GM21381 (cell line): ENCODE measurements at regions not wholly inside any gene's neighbourhood (a gene's known extent, or its start where the extent isn't known, plus 50 kb on each side); places are given as distances from the start of the nearest gene placed in this dataset.

Experiments used
- ATAC-seq: cut with Tn5 transposase; IDR thresholded peaks from one replicate; pipeline ENCODE4 v1.9.1; 2021; ENCODE audit warnings: mild to moderate bottlenecking, moderate library complexity; ENCODE audit not compliant: unreplicated experiment

- peak; percentile 64 for ATAC-seq
These were observed 57.4 kb upstream of the TMPRSS15 start for GRCh38 chr21:18460979-18461378.

DNA sequence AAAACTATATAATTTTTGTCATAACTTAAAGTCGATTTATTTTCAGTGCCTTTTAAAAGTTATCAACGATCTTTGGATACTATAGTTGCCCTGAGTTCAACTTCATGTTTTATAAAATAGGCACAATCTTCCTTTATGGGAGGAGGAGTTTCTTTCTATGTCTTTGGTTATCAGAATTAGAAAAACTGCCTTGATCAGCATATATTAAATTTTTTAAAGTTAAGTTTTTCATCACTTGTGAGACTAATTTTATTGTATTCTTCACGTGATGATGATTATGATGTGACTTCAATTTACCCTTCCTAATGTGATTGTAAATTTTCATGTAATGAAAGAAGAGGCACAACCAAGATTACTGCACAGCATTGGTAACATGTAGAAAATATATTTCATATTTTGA is 58.2 kb upstream of the TMPRSS15 start:
- ATAC-seq = no peak

GRCh38 chr21:18467715-18468114 is 64.1 kb upstream of the TMPRSS15 start:
- ATAC-seq = peak; percentile 61

- peak; percentile 58 for ATAC-seq
These were observed 65.2 kb upstream of the TMPRSS15 start for GRCh38 chr21:18468790-18469189.

GRCh38 chr21:18476639-18477038 is 73.1 kb upstream of the TMPRSS15 start:
- no peak for ATAC-seq

DNA sequence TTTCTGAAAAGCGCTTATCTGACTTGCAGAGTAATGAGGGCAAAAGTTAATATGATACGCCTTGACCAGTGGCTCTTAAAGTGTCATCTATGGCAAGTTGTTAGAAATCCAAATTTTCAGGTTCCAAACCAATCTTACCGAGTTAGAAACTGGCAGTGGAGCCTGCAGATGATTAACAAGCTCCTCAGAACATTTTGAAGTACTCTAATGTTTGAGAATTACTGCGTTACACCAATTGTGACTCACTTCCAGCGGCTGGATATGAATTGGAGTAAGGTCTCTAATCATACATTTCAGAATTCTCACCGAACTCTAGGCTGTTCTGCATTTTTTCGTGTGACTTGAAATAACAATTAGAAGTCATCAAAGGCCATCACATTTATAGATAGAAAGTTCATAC is 73.5 kb upstream of the TMPRSS15 start:
- no peak for ATAC-seq

GRCh38 chr21:18478513-18478912 is 74.9 kb upstream of the TMPRSS15 start:
- no peak for ATAC-seq

DNA sequence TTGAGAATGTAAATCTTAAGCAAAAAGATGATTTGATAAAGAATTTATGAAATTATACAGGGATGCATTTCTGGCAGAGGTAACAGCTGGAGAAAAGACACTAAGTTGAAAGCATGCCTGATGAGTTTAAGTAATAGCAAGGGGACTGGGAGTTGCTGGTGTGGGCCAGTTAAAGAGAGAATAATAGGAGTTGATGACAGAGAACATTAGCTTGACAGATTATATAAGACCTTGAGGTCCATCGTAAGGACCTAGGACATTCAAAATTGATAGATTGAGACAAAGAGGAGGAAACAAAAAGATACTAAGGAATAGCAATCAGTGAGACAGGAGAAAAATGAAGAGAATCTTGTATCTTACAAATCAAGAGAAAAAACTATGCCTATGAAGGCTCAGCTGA is 84.7 kb upstream of the TMPRSS15 start:
- ATAC-seq = no peak

- no peak for ATAC-seq
These were observed 89.8 kb upstream of the TMPRSS15 start for GRCh38 chr21:18493422-18493821.

GRCh38 chr21:18495523-18495922 is 91.9 kb upstream of the TMPRSS15 start:
- no peak for ATAC-seq

- ATAC-seq = no peak
These were observed 94.8 kb upstream of the TMPRSS15 start for GRCh38 chr21:18498431-18498830.

- no peak for ATAC-seq
These were observed 96.3 kb upstream of the TMPRSS15 start for GRCh38 chr21:18499761-18500376.

DNA sequence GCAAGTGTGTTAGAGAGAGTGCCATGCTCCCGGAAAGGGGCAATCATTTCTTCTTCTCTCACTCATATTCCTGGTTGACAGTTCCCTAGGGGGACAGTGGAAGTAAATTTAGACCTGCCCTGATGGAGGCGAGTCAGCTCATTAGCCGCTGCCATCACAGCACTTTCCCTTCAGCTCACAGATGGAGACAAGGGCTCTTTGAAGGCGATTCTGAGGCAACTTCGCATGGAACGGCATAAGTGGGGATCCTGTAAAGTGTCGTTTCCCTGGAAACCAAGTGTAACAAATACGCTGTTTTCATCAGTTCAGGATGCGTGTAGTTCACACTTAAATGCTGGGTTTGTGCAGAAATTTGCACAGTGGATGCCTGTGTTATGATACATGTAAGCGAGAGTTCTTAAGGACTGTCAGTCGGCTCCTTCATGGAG is 114.5 kb upstream of the TMPRSS15 start:
- no peak for ATAC-seq

DNA sequence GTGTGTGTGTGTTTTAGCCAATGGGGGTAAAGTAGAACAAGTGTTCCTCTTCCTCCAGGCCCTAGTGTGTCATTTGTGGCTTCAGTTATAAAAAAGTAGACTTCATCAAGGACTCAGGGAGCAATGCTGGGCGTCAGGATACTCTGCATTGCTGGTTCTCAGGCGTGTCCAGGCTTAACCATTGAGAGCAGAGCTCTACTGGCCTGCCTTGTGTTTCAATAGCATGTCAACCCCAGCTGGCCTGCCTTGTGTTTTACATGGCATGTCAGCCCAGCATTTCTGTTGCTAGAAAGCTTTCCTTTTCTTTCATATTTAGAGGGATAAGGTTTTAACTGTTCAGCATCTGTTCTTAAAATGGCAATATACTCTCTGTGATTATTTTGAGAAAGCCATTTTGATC is 117.6 kb upstream of the TMPRSS15 start:
- ATAC-seq = no peak

DNA sequence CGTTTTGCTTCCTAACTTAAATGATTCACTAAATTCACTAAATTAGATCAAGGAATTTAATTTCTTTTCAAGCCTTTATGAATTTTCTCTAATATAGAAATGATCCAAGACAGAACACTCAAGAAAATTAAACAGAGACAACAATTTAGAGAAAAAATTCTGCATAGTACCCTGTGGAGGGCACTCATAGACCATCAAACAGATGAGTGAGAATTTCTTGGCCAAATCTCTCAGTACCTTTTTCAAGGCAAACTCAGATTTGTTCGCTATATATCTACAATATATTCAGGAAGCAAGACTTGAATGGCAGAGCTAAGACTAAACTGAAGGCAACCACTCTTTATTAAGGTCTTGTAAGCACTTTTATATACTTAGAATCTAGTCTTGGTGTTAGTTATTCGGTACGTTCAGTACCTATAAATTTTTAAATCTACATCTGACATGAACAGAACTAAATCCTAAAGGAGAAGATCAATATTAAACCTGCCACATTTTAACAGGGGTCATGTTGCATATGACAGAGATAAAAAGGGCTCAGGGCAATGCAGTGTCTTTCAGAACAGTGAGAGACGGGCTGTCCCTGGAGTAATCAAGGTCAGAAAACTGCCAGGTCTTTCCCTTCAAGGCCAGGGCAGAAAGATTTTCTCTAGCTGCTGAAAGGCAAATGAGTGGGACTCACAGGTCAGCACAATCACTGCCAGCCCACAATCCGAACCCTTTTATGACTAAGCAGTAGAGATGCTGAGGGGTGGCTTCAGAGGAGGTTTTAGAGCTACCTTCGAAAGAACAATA is 118.8 kb upstream of the TMPRSS15 start:
- ATAC-seq = no peak

- no peak for ATAC-seq
These were observed 120.7 kb upstream of the TMPRSS15 start for GRCh38 chr21:18524097-18524880.

- no peak for ATAC-seq
These were observed 125.7 kb upstream of the TMPRSS15 start for GRCh38 chr21:18529254-18529653.

GRCh38 chr21:18542081-18542480 is 138.5 kb upstream of the TMPRSS15 start:
- no peak for ATAC-seq

- no peak for ATAC-seq
These were observed 142.3 kb upstream of the TMPRSS15 start for GRCh38 chr21:18545908-18546307.

DNA sequence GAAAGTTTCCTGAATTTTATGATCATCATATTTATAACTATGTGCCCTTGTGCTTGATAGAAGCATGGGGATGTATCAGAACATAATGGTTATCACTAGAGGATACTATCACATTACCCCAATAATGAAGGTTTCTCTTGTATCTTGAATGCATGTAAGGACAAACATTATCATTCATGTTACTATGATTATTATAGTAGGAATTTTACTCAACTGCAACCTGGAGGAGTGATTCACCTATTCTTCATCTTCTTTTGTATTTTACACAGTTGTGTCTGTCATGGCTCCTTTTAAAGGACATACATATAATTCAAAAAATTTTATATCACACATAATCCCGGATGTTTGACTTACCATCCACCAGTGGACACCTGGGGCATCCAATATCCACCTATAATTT is 143.8 kb upstream of the TMPRSS15 start:
- no peak for ATAC-seq

DNA sequence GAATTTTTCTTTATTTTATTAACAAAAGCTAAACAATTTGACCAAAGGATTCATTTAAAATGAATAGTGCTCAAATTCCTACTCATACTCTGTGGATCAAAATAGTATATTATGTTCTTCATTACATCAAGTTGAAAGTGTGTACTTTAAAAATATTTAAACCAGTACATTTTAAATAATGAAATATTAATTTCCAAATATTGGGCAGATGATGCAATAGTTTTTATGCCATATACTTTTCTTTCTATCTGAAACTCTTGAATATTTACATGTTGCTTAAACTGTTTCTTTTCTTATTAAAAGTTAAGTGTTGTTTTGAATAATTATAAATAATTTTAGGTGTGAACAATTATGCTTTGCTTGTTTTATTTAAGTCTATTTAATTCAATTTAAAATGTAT is 144.7 kb upstream of the TMPRSS15 start:
- ATAC-seq = no peak
